ENCODE measurements at regions not wholly inside any gene's neighbourhood (a gene's known extent, or its start where the extent isn't known, plus 50 kb on each side); places are given as distances from the start of the nearest gene placed in this dataset.

- no peak overlapping the region for H3K4me2 ChIP-seq
- Mint-ChIP-seq H3K36me3 (ENCODE audit: low read depth) (no peaks in the 10 kb centered on the region), H3K9me3 (no peaks in the 10 kb centered on the region), H3K27me3 (ENCODE audit: insufficient read depth, low read depth, poor library complexity) (no peaks in the 10 kb centered on the region), H3K4me1 (peaks cover 4% of the 10 kb centered on the region; the same call in 1 of the 3 replicates), H3K4me3 (no peak overlapping the region), H3K27ac (no peak overlapping the region)
- H3K9me2 ChIP-seq (ENCODE audit: insufficient read depth): no peaks in the 10 kb centered on the region
- H3K4me3 ChIP-seq: no peak overlapping the region
- no peaks in the 10 kb centered on the region for H3K27me3 ChIP-seq (ENCODE audit: insufficient read depth)
- no peak overlapping the region for H3K27ac ChIP-seq (ENCODE audit: low read depth)
- no peak for TF ChIP-seq NANOG (IDR thresholded peaks at IDR 0.05; ENCODE audit: borderline replicate concordance)
- TF ChIP-seq CTCF (conservative IDR thresholded peaks at IDR 0.05; ENCODE audit: low read depth in 2 of 2): no peak
- TF ChIP-seq POLR2AphosphoS5 (IDR thresholded peaks at IDR 0.05; ENCODE audit: low read depth): no peak
- no peak for TF ChIP-seq ZNF114 (CRISPR knock-in tag; IDR thresholded peaks at IDR 0.05)
- no peak for TF ChIP-seq EZH2 (IDR thresholded peaks at IDR 0.05; ENCODE audit: low read depth, unreplicated experiment)
- no peak for TF ChIP-seq CREB1 (CRISPR knock-in tag; IDR thresholded peaks at IDR 0.05; ENCODE audit: low read depth)
- TF ChIP-seq ZNF331 (CRISPR knock-in tag; IDR thresholded peaks at IDR 0.05; ENCODE audit: low read depth): no peak
- no peak for TF ChIP-seq EZH2phosphoT487 (IDR thresholded peaks at IDR 0.05; ENCODE audit: unreplicated experiment)
- no peak overlapping the region for H2AFZ ChIP-seq
- no peaks in the 10 kb centered on the region for H4K20me1 ChIP-seq (replicated peaks; ENCODE audit: insufficient read depth)
- no peaks in the 10 kb centered on the region for H3F3A ChIP-seq (replicated peaks; ENCODE audit: low read depth)
- DNase-seq (ENCODE audit: low spot score) (no peak), ATAC-seq (no peak)
- no peaks in the 10 kb centered on the region for H3K4me1 ChIP-seq (ENCODE audit: insufficient read depth)
- H3K79me2 ChIP-seq (replicated peaks; ENCODE audit: insufficient read depth): no peaks in the 10 kb centered on the region
- no peaks in the 10 kb centered on the region for H3K36me3 ChIP-seq (ENCODE audit: insufficient read depth)
Measured at GRCh38 chr11:13884158-13884799, 78.2 kb upstream of the SPON1 start.

- Histone ChIP-seq H3K36me3 (ENCODE audit: insufficient read depth) (no peaks in the 10 kb centered on the region), H3K27me3 (ENCODE audit: insufficient read depth) (no peaks in the 10 kb centered on the region), H3K79me2 (replicated peaks; ENCODE audit: insufficient read depth) (no peaks in the 10 kb centered on the region), H3K27ac (ENCODE audit: low read depth) (no peak overlapping the region), H4K20me1 (replicated peaks; ENCODE audit: insufficient read depth) (no peaks in the 10 kb centered on the region), H3K4me3 (no peak overlapping the region), H2AFZ (no peak overlapping the region), H3F3A (replicated peaks; ENCODE audit: low read depth) (no peaks in the 10 kb centered on the region), H3K4me2 (no peak overlapping the region), H3K4me1 (ENCODE audit: insufficient read depth) (no peaks in the 10 kb centered on the region), H3K9me2 (ENCODE audit: insufficient read depth) (no peaks in the 10 kb centered on the region)
- Mint-ChIP-seq H3K9me3 (no peaks in the 10 kb centered on the region), H3K27me3 (ENCODE audit: insufficient read depth, low read depth, poor library complexity) (no peaks in the 10 kb centered on the region), H3K36me3 (ENCODE audit: low read depth) (no peaks in the 10 kb centered on the region), H3K4me3 (no peak overlapping the region), H3K27ac (no peak overlapping the region), H3K4me1 (peaks cover 4% of the 10 kb centered on the region; the same call in 1 of the 3 replicates)
- ATAC-seq (no peak), DNase-seq (ENCODE audit: low spot score) (no peak)
- TF ChIP-seq CTCF (conservative IDR thresholded peaks at IDR 0.05; ENCODE audit: low read depth in 2 of 2): no peak
- TF ChIP-seq ZNF462 (CRISPR knock-in tag; IDR thresholded peaks at IDR 0.05): no peak
- no peak for TF ChIP-seq NANOG (IDR thresholded peaks at IDR 0.05; ENCODE audit: borderline replicate concordance)
- no peak for TF ChIP-seq ZNF331 (CRISPR knock-in tag; IDR thresholded peaks at IDR 0.05; ENCODE audit: low read depth)
- no peak for TF ChIP-seq JUNB (IDR thresholded peaks at IDR 0.05; ENCODE audit: unreplicated experiment)
Measured at GRCh38 chr11:13885083-13885482, 77.4 kb upstream of the SPON1 start.
